ENCODE measurements at regions not wholly inside any gene's neighbourhood (a gene's known extent, or its start where the extent isn't known, plus 50 kb on each side); places are given as distances from the start of the nearest gene placed in this dataset.

- TF ChIP-seq CSRNP1 (CRISPR knock-in tag; IDR thresholded peaks at IDR 0.05) (no peak), ZNF260 (CRISPR knock-in tag; IDR thresholded peaks at IDR 0.05; ENCODE audit: borderline replicate concordance, low read depth) (no peak), KDM2A (CRISPR knock-in tag; IDR thresholded peaks at IDR 0.05; ENCODE audit: borderline replicate concordance, low read depth) (no peak), GABPA (IDR thresholded peaks at IDR 0.05; ENCODE audit: low read depth, low read length) (no peak), GABPA (CRISPR knock-in tag; IDR thresholded peaks at IDR 0.05; ENCODE audit: low read depth) (no peak), ZNF569 (CRISPR knock-in tag; IDR thresholded peaks at IDR 0.05; ENCODE audit: borderline replicate concordance) (no peak), TFAP4 (IDR thresholded peaks at IDR 0.05; ENCODE audit: borderline replicate concordance, low read depth) (no peak), ZNF20 (CRISPR knock-in tag; IDR thresholded peaks at IDR 0.05) (no peak)
Observed at GRCh38 chr1:61579802-61580201, 145.1 kb downstream of the TM2D1 start (continued).

GRCh38 chr1:61572046-61572445 lies 152.9 kb downstream of the TM2D1 start:
- Histone ChIP-seq H3K4me3 (replicated peaks in 1 of 3; ENCODE audit: insufficient read depth in 1 of 3, low read depth in 2 of 3, low read length in 3 of 3) (no peak overlapping the region), H3K36me3 (replicated peaks in 1 of 2; ENCODE audit: control insufficient read depth in 1 of 2, insufficient read depth in 2 of 2, low read length in 2 of 2) (no peaks in the 10 kb centered on the region), H3K79me2 (ENCODE audit: insufficient read depth, low read length) (no peaks in the 10 kb centered on the region), H3K27me3 (ENCODE audit: control insufficient read depth in 1 of 2, insufficient read depth in 2 of 2, low read length in 2 of 2) (peaks cover 0 to 11% of the 10 kb centered on the region in 2 experiments; a peak in 1 of 5 replicates), H2AFZ (ENCODE audit: low read length) (no peak overlapping the region), H3K4me2 (ENCODE audit: low read depth, low read length) (no peak overlapping the region), H3K9me3 (ENCODE audit: low read length) (no peaks in the 10 kb centered on the region), H3K4me1 (ENCODE audit: insufficient read depth, low read length) (no peaks in the 10 kb centered on the region), H4K20me1 (ENCODE audit: insufficient read depth, low read length) (no peaks in the 10 kb centered on the region), H3K27ac (ENCODE audit: extremely low read length, insufficient read depth, low read length) (no peak overlapping the region), H3K9ac (ENCODE audit: insufficient read depth, low read depth, low read length) (no peak overlapping the region)
- 8% methylated on average over 3 of the region's 3 CpGs for WGBS (ENCODE audit: low lambda C conversion rate)
- FAIRE-seq: no peak
- DNase-seq (ENCODE audit: low spot score): no peak
- ChIA-PET CTCF (ENCODE audit: low intra/inter-chr PET ratio, low total read pairs) (no interaction called here), POLR2A (no interaction called here)
- ATAC-seq: no peak
- in situ Hi-C loops (cut with HindIII; ENCODE audit: extremely low pct_ligation_motif_present, low pct_unique_long_range_greater_than_20kb) (no loop called here), intact Hi-C loops (cut with micrococcal nuclease; ENCODE audit: unreplicated experiment) (no loop called here)
- no TSS peak for BruUV-seq (replicated peaks)
- TF ChIP-seq CREBL2 (CRISPR knock-in tag; IDR thresholded peaks at IDR 0.05; ENCODE audit: borderline replicate concordance) (no peak), MXD4 (CRISPR knock-in tag; IDR thresholded peaks at IDR 0.05) (no peak), ZNF235 (CRISPR knock-in tag; IDR thresholded peaks at IDR 0.05; ENCODE audit: borderline replicate concordance) (no peak), ZNF547 (CRISPR knock-in tag; IDR thresholded peaks at IDR 0.05) (no peak), CENPX (CRISPR knock-in tag; IDR thresholded peaks at IDR 0.05) (no peak)
- TF ChIP-seq, protein P1, sequence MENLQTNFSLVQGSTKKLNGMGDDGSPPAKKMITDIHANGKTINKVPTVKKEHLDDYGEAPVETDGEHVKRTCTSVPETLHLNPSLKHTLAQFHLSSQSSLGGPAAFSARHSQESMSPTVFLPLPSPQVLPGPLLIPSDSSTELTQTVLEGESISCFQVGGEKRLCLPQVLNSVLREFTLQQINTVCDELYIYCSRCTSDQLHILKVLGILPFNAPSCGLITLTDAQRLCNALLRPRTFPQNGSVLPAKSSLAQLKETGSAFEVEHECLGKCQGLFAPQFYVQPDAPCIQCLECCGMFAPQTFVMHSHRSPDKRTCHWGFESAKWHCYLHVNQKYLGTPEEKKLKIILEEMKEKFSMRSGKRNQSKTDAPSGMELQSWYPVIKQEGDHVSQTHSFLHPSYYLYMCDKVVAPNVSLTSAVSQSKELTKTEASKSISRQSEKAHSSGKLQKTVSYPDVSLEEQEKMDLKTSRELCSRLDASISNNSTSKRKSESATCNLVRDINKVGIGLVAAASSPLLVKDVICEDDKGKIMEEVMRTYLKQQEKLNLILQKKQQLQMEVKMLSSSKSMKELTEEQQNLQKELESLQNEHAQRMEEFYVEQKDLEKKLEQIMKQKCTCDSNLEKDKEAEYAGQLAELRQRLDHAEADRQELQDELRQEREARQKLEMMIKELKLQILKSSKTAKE (CRISPR knock-in tag; IDR thresholded peaks at IDR 0.05; ENCODE audit: borderline replicate concordance): no peak
- TF ChIP-seq, protein P2, sequence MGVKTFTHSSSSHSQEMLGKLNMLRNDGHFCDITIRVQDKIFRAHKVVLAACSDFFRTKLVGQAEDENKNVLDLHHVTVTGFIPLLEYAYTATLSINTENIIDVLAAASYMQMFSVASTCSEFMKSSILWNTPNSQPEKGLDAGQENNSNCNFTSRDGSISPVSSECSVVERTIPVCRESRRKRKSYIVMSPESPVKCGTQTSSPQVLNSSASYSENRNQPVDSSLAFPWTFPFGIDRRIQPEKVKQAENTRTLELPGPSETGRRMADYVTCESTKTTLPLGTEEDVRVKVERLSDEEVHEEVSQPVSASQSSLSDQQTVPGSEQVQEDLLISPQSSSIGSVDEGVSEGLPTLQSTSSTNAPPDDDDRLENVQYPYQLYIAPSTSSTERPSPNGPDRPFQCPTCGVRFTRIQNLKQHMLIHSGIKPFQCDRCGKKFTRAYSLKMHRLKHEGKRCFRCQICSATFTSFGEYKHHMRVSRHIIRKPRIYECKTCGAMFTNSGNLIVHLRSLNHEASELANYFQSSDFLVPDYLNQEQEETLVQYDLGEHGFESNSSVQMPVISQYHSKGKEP (CRISPR knock-in tag; IDR thresholded peaks at IDR 0.05): no peak
- TF ChIP-seq, protein P3, sequence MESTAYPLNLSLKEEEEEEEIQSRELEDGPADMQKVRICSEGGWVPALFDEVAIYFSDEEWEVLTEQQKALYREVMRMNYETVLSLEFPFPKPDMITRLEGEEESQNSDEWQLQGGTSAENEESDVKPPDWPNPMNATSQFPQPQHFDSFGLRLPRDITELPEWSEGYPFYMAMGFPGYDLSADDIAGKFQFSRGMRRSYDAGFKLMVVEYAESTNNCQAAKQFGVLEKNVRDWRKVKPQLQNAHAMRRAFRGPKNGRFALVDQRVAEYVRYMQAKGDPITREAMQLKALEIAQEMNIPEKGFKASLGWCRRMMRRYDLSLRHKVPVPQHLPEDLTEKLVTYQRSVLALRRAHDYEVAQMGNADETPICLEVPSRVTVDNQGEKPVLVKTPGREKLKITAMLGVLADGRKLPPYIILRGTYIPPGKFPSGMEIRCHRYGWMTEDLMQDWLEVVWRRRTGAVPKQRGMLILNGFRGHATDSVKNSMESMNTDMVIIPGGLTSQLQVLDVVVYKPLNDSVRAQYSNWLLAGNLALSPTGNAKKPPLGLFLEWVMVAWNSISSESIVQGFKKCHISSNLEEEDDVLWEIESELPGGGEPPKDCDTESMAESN (CRISPR knock-in tag; conservative IDR thresholded peaks at IDR 0.05): no peak

All from HepG2 (cell line).